Neuronal stem cell (in vitro differentiated cells): ENCODE measurements at regions not wholly inside any gene's neighbourhood (a gene's known extent, or its start where the extent isn't known, plus 50 kb on each side); places are given as distances from the start of the nearest gene placed in this dataset.

Experiments
- DNase-seq: peaks from one replicate; pipeline ENCODE4 v3.0.0-alpha.2; 2013; ENCODE audit warnings: low spot score
- H2AFZ ChIP-seq: one replicate; pipeline ENCODE4 v1.6.1; 2013; ENCODE audit warnings: mild to moderate bottlenecking, low read length, inconsistent platforms
- H2AK5ac ChIP-seq: 2 replicates; pipeline ENCODE4 v1.6.1; 2013; ENCODE audit warnings: low read depth, mild to moderate bottlenecking, inconsistent platforms, low read length, moderate library complexity, mixed read lengths
- H2BK120ac ChIP-seq: 2 replicates; pipeline ENCODE4 v1.6.1; 2013; ENCODE audit warnings: low read depth, mild to moderate bottlenecking, inconsistent platforms, low read length, moderate library complexity, mixed read lengths
- H2BK12ac ChIP-seq: one replicate; pipeline ENCODE4 v1.6.1; 2013; ENCODE audit warnings: low read length, inconsistent platforms
- H2BK15ac ChIP-seq: 2 replicates; pipeline ENCODE4 v1.6.1; 2013; ENCODE audit warnings: mild to moderate bottlenecking, low read length, inconsistent platforms, mixed read lengths
- H2BK5ac ChIP-seq: one replicate; pipeline ENCODE4 v1.6.1; 2013; ENCODE audit warnings: inconsistent platforms, mild to moderate bottlenecking, low read length, moderate library complexity
- H3K14ac ChIP-seq: one replicate; pipeline ENCODE4 v1.6.1; 2013; ENCODE audit warnings: low read length, inconsistent platforms
- H3K18ac ChIP-seq: 2 replicates; pipeline ENCODE4 v1.6.1; 2013; ENCODE audit warnings: low read length, inconsistent platforms
- H3K23ac ChIP-seq: 2 replicates; pipeline ENCODE4 v1.6.1; 2013; ENCODE audit warnings: low read depth, mild to moderate bottlenecking, mixed read lengths, low read length, inconsistent platforms; ENCODE audit not compliant: poor library complexity
- H3K27ac ChIP-seq: replicated peaks from 3 replicates; pipeline ENCODE4 v1.5.1; 2013; ENCODE audit warnings: low read length, inconsistent platforms
- H3K27me3 ChIP-seq, 3 experiments: 2 replicates each; pipeline ENCODE4 v1.6.1; 2013; ENCODE audit warnings: low read length in 3 of 3, mild to moderate bottlenecking in 2 of 3, inconsistent platforms in 1 of 3, low read depth in 1 of 3, mixed read lengths in 1 of 3, moderate library complexity in 1 of 3; ENCODE audit not compliant: control insufficient read depth in 3 of 3, insufficient read depth in 3 of 3
- H3K36me3 ChIP-seq, 2 donors: replicated peaks in 1 of 2; 2 replicates each; pipeline ENCODE4 v1.6.1; 2013; ENCODE audit warnings: low read length in 2 of 2; ENCODE audit not compliant: control insufficient read depth in 2 of 2, insufficient read depth in 2 of 2
- H3K4ac ChIP-seq: 2 replicates; pipeline ENCODE4 v1.6.1; 2013; ENCODE audit warnings: inconsistent platforms, mild to moderate bottlenecking, low read length, moderate library complexity
- H3K4me1 ChIP-seq, 2 donors: 1 replicate in 1 of 2; 2 replicates in 1 of 2; pipeline ENCODE4 v1.6.1; 2013; ENCODE audit warnings: low read length in 2 of 2, low read depth in 1 of 2; ENCODE audit not compliant: control insufficient read depth in 2 of 2, insufficient read depth in 1 of 2
- H3K4me2 ChIP-seq: one replicate; pipeline ENCODE4 v1.6.1; 2013; ENCODE audit warnings: mild to moderate bottlenecking, low read length, inconsistent platforms; ENCODE audit not compliant: insufficient read depth, poor library complexity, severe bottlenecking
- H3K4me3 ChIP-seq, 2 donors: 2 replicates each; pipeline ENCODE4 v1.5.1; 2013; ENCODE audit warnings: low read length in 2 of 2, mild to moderate bottlenecking in 2 of 2, inconsistent platforms in 1 of 2, moderate library complexity in 1 of 2
- H3K79me1 ChIP-seq: one replicate; pipeline ENCODE4 v1.6.1; 2013; ENCODE audit warnings: low read depth, mild to moderate bottlenecking, inconsistent platforms, low read length, moderate library complexity
- H3K9ac ChIP-seq: one replicate; pipeline ENCODE4 v1.6.1; 2013; ENCODE audit warnings: mild to moderate bottlenecking, low read depth, low read length, inconsistent platforms; ENCODE audit not compliant: poor library complexity
- H3K9me3 ChIP-seq, 2 donors: replicated peaks in 1 of 2; 2 replicates each; pipeline versions ENCODE3 to v1.6.1; 2013; ENCODE audit warnings: low read length in 2 of 2, mild to moderate bottlenecking in 2 of 2, inconsistent platforms in 1 of 2, low read depth in 1 of 2, mixed read lengths in 1 of 2, moderate library complexity in 1 of 2; ENCODE audit not compliant: control insufficient read depth in 2 of 2, insufficient read depth in 1 of 2
- H4K8ac ChIP-seq: one replicate; pipeline ENCODE4 v1.6.1; 2013; ENCODE audit warnings: low read depth, mild to moderate bottlenecking, inconsistent platforms, low read length, moderate library complexity
- H4K91ac ChIP-seq: one replicate; pipeline ENCODE4 v1.6.1; 2013; ENCODE audit warnings: low read length, low read depth, mild to moderate bottlenecking, inconsistent platforms; ENCODE audit not compliant: poor library complexity
- WGBS, 2 donors: extraction: QIAGEN DNeasy Blood & Tissue Kit; methylation state at CpG; one replicate each; pipeline ENCODE4 v1.1.7; 2013; ENCODE audit warnings: missing lambda C conversion rate in 2 of 2, mixed read lengths in 1 of 2; ENCODE audit not compliant: insufficient read length in 2 of 2, insufficient replicate concordance in 1 of 2; ENCODE audit errors: extremely low coverage in 2 of 2; 5-methylcytosine and 5-hydroxymethylcytosine counted together

GRCh38 chr5:40288800-40289485 is 390.8 kb upstream of the PTGER4 start:
- no peak overlapping the region for H3K14ac ChIP-seq
- H2BK12ac ChIP-seq: no peak overlapping the region
- no peak overlapping the region for H3K4ac ChIP-seq
- no peaks in the 10 kb centered on the region for H3K9me3 ChIP-seq
- no peak overlapping the region for H3K4me2 ChIP-seq
- no peak for DNase-seq
- peaks cover 0 to 2% (median 0%) of the 10 kb centered on the region in 3 experiments for H3K27me3 ChIP-seq
- H3K4me1 ChIP-seq: no peaks in the 10 kb centered on the region
- H2BK15ac ChIP-seq: no peak overlapping the region
- H3K27ac ChIP-seq: no peak overlapping the region
- no CpG with 5 or more reads among the region's 4 CpGs for WGBS, 2 donors
- H3K79me1 ChIP-seq: no peaks in the 10 kb centered on the region
- no peak overlapping the region for H3K4me3 ChIP-seq
- H2AK5ac ChIP-seq: no peak overlapping the region
- no peak overlapping the region for H2BK120ac ChIP-seq
- no peak overlapping the region for H2BK5ac ChIP-seq
- no peak overlapping the region for H4K91ac ChIP-seq
- H4K8ac ChIP-seq: no peak overlapping the region
- H3K36me3 ChIP-seq: no peaks in the 10 kb centered on the region
- H3K23ac ChIP-seq: no peak overlapping the region
- no peak overlapping the region for H3K9ac ChIP-seq
- H2AFZ ChIP-seq: no peak overlapping the region
- H3K18ac ChIP-seq: no peak overlapping the region

DNA sequence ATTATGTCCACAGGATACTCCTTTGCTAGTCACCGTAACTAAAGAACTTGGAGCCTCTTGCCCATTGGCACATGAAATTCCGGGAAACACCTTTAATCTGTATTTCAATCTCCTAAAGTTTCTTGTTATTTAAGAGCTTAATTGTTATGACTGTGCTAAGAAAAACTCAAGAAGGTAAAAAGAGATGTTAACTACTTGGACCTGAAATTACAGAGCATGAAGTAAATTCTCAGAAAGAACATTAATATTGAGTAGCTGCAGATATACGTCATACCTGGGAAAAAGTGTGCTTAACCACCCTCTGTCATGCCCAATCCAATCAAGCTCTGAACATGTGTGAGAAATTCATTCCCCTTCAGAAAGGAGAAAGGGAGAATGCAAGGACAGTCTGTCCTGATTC is 394.9 kb upstream of the PTGER4 start:
- Histone ChIP-seq H3K9me3 (no peaks in the 10 kb centered on the region), H3K4me2 (no peak overlapping the region), H3K4me3 (no peak overlapping the region), H3K14ac (no peak overlapping the region), H4K8ac (no peak overlapping the region), H4K91ac (no peak overlapping the region), H3K27ac (no peak overlapping the region), H2BK15ac (no peak overlapping the region), H2BK12ac (no peak overlapping the region), H3K36me3 (no peaks in the 10 kb centered on the region), H3K4me1 (no peaks in the 10 kb centered on the region), H3K4ac (no peak overlapping the region), H2BK120ac (no peak overlapping the region), H3K79me1 (no peaks in the 10 kb centered on the region), H3K9ac (no peak overlapping the region), H3K23ac (no peak overlapping the region), H2AFZ (no peak overlapping the region), H3K27me3 (peaks cover 0 to 2% (median 0%) of the 10 kb centered on the region in 3 experiments), H2BK5ac (no peak overlapping the region), H2AK5ac (no peak overlapping the region), H3K18ac (no peak overlapping the region)
- no peak for DNase-seq
- no CpG with 5 or more reads among the region's 3 CpGs for WGBS, 2 donors

GRCh38 chr5:40278881-40279280 is 400.8 kb upstream of the PTGER4 start:
- Histone ChIP-seq H3K4me3 (no peak overlapping the region), H3K36me3 (no peaks in the 10 kb centered on the region), H3K4me1 (no peaks in the 10 kb centered on the region), H3K9me3 (no peaks in the 10 kb centered on the region), H2AK5ac (no peak overlapping the region), H3K18ac (no peak overlapping the region), H4K91ac (no peak overlapping the region), H3K4me2 (no peak overlapping the region), H2BK5ac (no peak overlapping the region), H3K14ac (no peak overlapping the region), H3K27ac (no peak overlapping the region), H3K79me1 (no peaks in the 10 kb centered on the region), H3K23ac (no peak overlapping the region), H3K4ac (no peak overlapping the region), H4K8ac (no peak overlapping the region), H3K9ac (no peak overlapping the region), H2BK15ac (no peak overlapping the region), H2BK120ac (no peak overlapping the region), H2BK12ac (no peak overlapping the region), H3K27me3 (no peaks in the 10 kb centered on the region), H2AFZ (no peak overlapping the region)
- no CpG with 5 or more reads among the region's 5 CpGs for WGBS, 2 donors
- no peak for DNase-seq

DNA sequence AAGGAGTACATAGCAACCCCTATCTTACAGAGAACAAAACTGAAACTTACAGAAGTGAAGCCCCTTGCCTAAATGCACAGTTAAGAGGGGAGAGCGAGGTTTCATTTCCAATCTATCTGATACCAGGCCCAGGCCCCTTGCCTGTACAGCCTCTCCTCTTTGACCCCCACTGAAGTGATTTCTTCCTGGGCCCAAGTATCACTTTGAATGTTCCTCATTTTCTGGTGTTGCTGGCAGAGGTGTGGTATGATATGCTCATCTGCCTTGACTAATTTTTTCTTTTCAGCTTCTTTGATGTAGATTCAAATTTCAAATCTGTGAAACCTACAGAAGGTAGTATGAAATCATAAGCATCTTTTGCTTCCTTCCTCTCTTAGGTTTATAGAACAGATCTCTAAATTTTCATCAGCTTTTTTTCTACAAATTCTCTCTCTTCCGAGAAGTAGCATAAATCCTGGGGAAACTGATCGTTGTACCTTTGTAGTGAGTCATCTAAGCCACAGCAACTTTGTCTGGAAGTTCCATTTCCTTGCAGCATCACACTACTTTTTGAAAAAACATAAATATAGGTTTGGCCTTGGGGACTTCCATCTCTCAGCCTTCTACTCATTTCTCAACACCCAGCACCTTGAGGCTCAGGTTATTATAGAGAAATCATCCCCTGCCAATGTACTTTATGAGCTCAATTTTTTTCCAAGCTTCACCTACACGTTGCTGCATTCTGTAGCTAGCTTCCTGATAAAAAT is 402.4 kb upstream of the PTGER4 start:
- Histone ChIP-seq H3K14ac (no peak overlapping the region), H3K4ac (no peak overlapping the region), H3K4me1 (no peaks in the 10 kb centered on the region), H3K9ac (no peak overlapping the region), H4K91ac (no peak overlapping the region), H3K36me3 (no peaks in the 10 kb centered on the region), H2AK5ac (no peak overlapping the region), H2BK5ac (no peak overlapping the region), H2BK12ac (no peak overlapping the region), H3K27me3 (no peaks in the 10 kb centered on the region), H2AFZ (no peak overlapping the region), H3K79me1 (no peaks in the 10 kb centered on the region), H3K9me3 (no peaks in the 10 kb centered on the region), H2BK15ac (no peak overlapping the region), H3K27ac (no peak overlapping the region), H3K4me2 (no peak overlapping the region), H2BK120ac (no peak overlapping the region), H3K18ac (no peak overlapping the region), H4K8ac (no peak overlapping the region), H3K23ac (no peak overlapping the region), H3K4me3 (no peak overlapping the region)
- no CpG with 5 or more reads among the region's 4 CpGs for WGBS, 2 donors
- DNase-seq: no peak
